ENCODE measurements at regions not wholly inside any gene's neighbourhood (a gene's known extent, or its start where the extent isn't known, plus 50 kb on each side); places are given as distances from the start of the nearest gene placed in this dataset.
A peak's percentile ranks its signal among the peaks of the same experiment; 100 is the strongest.

DNA sequence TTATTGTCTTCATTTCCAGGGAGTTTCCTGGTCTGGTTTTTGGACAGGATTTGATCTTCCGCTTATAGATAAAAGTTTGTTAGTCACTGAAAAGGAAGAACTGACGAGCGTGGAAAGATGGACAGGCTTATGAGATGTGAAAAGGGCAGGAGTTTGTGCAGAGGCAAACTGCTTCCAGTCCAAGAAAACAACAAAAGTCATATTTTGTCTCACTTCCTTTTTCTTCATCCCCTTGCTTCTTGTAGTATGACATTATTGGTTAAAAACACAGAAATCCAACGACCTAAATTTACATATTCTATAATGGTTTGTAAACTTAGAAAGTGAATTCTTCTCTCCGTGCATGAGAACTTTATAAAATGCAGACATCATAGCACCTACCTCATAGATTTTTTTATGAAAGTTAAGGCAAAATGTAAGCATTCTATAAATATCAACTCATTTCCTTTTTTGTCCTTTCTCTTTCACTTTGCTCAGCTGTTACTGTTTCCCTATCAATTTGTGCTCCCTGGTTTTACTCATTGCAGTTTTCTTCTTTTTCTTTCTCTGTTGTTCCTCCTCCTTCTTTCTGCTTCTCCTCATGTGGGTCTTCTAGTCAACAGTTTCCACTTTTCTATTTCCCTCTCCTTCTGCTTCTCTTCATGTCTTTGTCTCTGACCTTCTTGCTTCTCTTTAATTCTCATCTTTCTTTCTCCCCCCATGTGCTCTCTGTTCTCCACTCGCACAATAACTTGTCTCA lies 370.2 kb downstream of the ARL4A start:
- Mint-ChIP-seq H3K4me3 (ENCODE audit: low read depth) (peak overlapping the region; percentile 67), H3K4me1 (ENCODE audit: low read depth) (peaks cover 15% of the 10 kb centered on the region), H3K36me3 (ENCODE audit: low read depth) (peaks cover 2% of the 10 kb centered on the region), H3K9me3 (peaks cover 9% of the 10 kb centered on the region), H3K27me3 (ENCODE audit: low read depth) (peaks cover 2% of the 10 kb centered on the region), H3K27ac (peak overlapping the region; percentile 68)
- no peak for DNase-seq (ENCODE audit: low spot score)
- intact Hi-C loops (cut with micrococcal nuclease): no loop called here

DNA sequence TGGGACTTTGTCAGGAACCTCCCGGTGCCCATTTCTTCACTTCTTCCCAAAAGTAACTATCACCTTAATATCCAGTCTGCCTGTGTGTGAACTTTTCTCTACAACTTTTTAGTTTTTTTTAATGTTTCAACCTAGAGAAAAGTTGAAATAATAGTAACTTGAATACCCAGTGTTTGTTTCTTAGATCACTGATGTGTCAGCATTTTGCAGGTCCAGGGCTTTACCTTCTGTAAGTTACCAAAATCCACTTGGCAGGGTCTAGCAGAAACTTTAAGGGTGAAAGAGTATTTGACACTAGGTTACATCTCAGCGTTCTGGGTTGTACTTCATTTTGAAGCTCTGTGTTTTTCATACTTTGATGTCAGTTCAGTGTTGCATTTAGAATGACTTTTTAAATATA lies 372.7 kb downstream of the ARL4A start:
- H3K9me3 Mint-ChIP-seq: peaks cover 9% of the 10 kb centered on the region
- H3K27me3 Mint-ChIP-seq (ENCODE audit: low read depth): peaks cover 4% of the 10 kb centered on the region
- no peak overlapping the region for H3K27ac Mint-ChIP-seq
- intact Hi-C loops (cut with micrococcal nuclease): no loop called here
- H3K36me3 Mint-ChIP-seq (ENCODE audit: low read depth): peaks cover 2% of the 10 kb centered on the region
- DNase-seq (ENCODE audit: low spot score): no peak
- peaks cover 15% of the 10 kb centered on the region for H3K4me1 Mint-ChIP-seq (ENCODE audit: low read depth)
- no peak overlapping the region for H3K4me3 Mint-ChIP-seq (ENCODE audit: low read depth)

DNA sequence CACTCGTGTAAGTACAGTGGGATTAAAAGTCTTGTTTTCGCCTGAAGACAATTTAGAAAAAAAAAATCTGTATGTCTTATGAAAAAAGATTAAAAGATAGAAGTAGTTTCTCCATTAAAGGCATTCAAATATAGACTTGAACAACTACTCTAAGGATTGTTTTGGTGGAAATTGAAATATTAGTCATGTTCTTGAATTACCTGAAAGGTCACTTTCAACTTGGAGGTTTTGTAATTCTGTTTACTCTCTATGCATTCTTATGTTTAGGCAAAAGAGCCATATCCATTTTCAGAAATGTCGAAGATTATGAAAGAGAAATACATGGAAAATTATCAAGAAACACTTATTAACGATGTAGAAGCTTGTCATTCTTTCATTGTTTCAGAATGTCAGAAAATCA lies 373.7 kb downstream of the ARL4A start:
- peaks cover 9% of the 10 kb centered on the region for H3K9me3 Mint-ChIP-seq
- DNase-seq (ENCODE audit: low spot score): no peak
- no peak overlapping the region for H3K4me3 Mint-ChIP-seq (ENCODE audit: low read depth)
- H3K4me1 Mint-ChIP-seq (ENCODE audit: low read depth): peaks cover 14% of the 10 kb centered on the region
- no peak overlapping the region for H3K27ac Mint-ChIP-seq
- peaks cover 2% of the 10 kb centered on the region for H3K36me3 Mint-ChIP-seq (ENCODE audit: low read depth)
- intact Hi-C loops (cut with micrococcal nuclease): no loop called here
- peaks cover 4% of the 10 kb centered on the region for H3K27me3 Mint-ChIP-seq (ENCODE audit: low read depth)

DNA sequence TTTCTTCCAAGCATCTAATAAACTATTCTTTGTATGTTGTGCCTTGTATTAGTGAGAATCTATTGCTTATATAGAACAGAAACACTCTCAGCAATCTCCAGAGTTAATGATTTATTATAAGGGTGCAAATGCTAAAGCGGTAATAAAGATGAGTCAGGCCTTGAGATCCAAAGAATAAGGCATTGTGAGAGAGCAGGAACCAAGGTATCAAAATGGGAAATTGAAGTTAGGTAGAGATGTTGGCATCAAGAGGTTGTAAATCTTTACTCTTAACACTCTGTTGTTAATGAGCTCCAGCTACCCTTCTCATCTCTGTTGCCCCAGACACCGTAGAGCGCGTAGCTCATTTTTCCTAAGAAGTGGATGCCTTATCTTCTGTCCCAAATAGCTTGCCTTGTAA lies 375.2 kb downstream of the ARL4A start:
- Mint-ChIP-seq H3K9me3 (peaks cover 5% of the 10 kb centered on the region), H3K36me3 (ENCODE audit: low read depth) (no peaks in the 10 kb centered on the region), H3K4me3 (ENCODE audit: low read depth) (no peak overlapping the region), H3K27me3 (ENCODE audit: low read depth) (peaks cover 4% of the 10 kb centered on the region), H3K27ac (no peak overlapping the region), H3K4me1 (ENCODE audit: low read depth) (peaks cover 8% of the 10 kb centered on the region)
- no peak for DNase-seq (ENCODE audit: low spot score)
- intact Hi-C loops (cut with micrococcal nuclease): no loop called here

DNA sequence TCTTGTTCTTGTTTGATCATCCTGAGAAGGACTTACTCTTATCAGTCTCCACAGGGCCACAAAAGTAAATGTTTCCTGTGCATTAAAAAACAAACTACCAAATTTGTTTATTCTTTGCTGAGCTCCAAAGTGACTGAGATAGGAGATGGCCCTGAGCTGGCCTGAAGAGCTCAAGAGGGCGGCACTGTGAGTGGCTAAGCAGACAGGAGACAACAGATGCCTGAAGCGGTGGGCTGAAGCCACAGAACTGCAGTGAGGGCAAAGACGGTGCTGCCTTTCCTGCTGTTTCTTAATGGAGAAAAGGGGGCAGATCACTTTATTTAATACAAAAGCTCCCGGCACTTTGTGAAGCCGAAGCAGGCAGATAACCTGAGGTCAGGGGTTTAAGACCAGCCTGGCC lies 379.6 kb downstream of the ARL4A start:
- no peak overlapping the region for H3K4me3 Mint-ChIP-seq (ENCODE audit: low read depth)
- no peaks in the 10 kb centered on the region for H3K9me3 Mint-ChIP-seq
- no peaks in the 10 kb centered on the region for H3K4me1 Mint-ChIP-seq (ENCODE audit: low read depth)
- intact Hi-C loops (cut with micrococcal nuclease): no loop called here
- H3K27me3 Mint-ChIP-seq (ENCODE audit: low read depth): peaks cover 4% of the 10 kb centered on the region
- no peak overlapping the region for H3K27ac Mint-ChIP-seq
- no peak for DNase-seq (ENCODE audit: low spot score)
- H3K36me3 Mint-ChIP-seq (ENCODE audit: low read depth): no peaks in the 10 kb centered on the region

DNA sequence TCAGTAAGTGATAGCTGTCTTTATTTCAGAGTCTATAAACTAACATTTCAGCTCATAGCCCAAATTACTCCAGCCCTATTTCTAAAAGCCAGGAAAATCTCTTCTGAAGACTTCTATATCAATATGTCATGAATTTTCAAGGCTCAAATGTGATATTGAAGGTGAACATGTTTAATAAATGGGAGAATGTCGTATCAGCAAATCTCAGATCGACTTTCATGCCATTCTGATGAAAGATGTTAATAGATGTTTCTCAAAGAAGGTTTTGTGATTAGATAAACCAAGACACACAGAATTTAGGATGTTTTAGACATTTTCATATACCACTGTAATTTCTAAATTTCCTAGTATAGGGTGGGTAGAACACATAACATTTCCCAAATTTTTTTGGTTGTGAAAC lies 380.6 kb downstream of the ARL4A start:
- DNase-seq (ENCODE audit: low spot score): no peak
- H3K27me3 Mint-ChIP-seq (ENCODE audit: low read depth): peaks cover 4% of the 10 kb centered on the region
- H3K36me3 Mint-ChIP-seq (ENCODE audit: low read depth): no peaks in the 10 kb centered on the region
- intact Hi-C loops (cut with micrococcal nuclease): no loop called here
- no peak overlapping the region for H3K27ac Mint-ChIP-seq
- no peaks in the 10 kb centered on the region for H3K9me3 Mint-ChIP-seq
- H3K4me3 Mint-ChIP-seq (ENCODE audit: low read depth): no peak overlapping the region
- H3K4me1 Mint-ChIP-seq (ENCODE audit: low read depth): no peaks in the 10 kb centered on the region

DNA sequence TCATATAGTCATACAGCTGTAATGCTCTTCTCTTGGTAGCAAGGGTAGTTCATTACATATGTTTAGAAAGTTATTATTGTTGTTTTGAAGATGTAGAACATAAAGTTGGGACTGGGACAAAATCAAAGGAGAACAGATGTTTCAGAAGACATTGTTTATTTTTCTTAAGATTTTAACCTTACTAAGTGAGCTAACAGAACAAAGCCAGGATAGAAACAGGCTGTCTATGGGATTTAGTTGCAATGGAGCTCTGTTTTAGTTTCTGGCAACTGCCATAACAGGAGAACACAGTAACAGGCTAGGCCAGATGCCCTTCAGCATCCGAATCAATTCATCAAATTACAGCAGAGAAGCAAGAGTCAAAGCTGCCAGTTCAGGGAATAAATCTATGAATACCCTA lies 382.4 kb downstream of the ARL4A start:
- no peaks in the 10 kb centered on the region for H3K9me3 Mint-ChIP-seq
- intact Hi-C loops (cut with micrococcal nuclease): no loop called here
- no peaks in the 10 kb centered on the region for H3K4me1 Mint-ChIP-seq (ENCODE audit: low read depth)
- DNase-seq (ENCODE audit: low spot score): no peak
- no peak overlapping the region for H3K4me3 Mint-ChIP-seq (ENCODE audit: low read depth)
- H3K27me3 Mint-ChIP-seq (ENCODE audit: low read depth): no peaks in the 10 kb centered on the region
- H3K27ac Mint-ChIP-seq: no peak overlapping the region
- H3K36me3 Mint-ChIP-seq (ENCODE audit: low read depth): no peaks in the 10 kb centered on the region

DNA sequence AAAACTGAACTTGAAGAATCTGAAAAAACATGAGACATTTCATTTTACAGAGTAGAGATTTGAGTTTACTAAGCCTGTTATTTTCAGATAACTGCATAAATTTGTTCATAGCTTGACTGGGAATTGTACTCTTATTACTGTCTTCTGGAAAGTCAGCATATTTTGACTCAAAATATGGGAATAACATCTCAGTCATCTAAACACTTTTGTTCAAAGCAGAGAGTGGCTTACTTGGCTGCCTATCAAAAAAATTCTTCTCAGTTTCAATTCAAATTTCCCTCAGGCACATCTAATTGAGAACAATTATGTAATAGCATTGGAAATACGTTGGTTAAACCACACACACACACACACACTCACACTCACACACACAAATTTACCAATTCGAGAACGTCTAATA lies 384.6 kb downstream of the ARL4A start:
- Mint-ChIP-seq H3K27me3 (ENCODE audit: low read depth) (peaks cover 4% of the 10 kb centered on the region), H3K36me3 (ENCODE audit: low read depth) (no peaks in the 10 kb centered on the region), H3K4me3 (ENCODE audit: low read depth) (no peak overlapping the region)

DNA sequence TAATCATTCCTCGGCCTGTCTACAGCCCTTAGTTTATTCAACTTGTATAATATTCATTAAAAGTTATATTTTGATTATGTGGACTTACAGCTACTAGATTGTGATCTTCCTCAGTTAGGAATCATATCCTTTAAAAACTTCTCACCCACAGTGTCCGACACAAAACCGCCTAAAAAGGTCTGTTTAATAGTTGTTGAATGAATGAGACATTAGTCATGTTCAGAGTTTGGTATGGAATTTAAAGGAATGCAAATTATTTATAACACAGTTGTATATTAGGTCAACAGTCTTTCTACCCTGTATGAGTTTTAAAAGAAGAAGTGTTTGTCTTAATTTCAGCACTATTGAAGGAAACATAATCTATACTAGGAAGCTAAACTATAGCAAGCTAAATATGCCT lies 390.0 kb downstream of the ARL4A start:
- H3K9me3 Mint-ChIP-seq: no peaks in the 10 kb centered on the region

More for the DNA sequence above, 384.6 kb downstream of the ARL4A start:
- DNase-seq (ENCODE audit: low spot score): no peak
- intact Hi-C loops (cut with micrococcal nuclease): no loop called here
- Mint-ChIP-seq H3K27ac (no peak overlapping the region), H3K9me3 (no peaks in the 10 kb centered on the region), H3K4me1 (ENCODE audit: low read depth) (no peaks in the 10 kb centered on the region)

DNA sequence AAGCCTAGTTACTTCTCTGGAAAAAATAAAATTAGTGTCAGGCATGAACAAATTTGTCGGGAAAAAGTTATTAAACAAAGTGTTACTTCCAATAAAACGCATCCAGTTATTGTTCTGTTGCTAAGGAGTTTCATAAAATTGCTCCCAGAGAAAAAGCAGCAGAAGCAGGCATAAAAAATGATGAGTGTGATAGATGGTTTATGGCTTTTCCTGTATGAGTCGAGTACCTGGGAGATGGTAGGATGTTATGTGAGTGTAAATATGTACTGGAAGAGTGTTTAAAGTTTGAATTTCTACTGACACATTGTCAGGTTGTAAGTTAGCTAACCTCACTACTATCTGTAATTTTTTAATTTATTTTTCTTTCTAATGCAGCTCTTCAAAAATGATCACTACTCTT lies 390.7 kb downstream of the ARL4A start:
- H3K36me3 Mint-ChIP-seq (ENCODE audit: low read depth): no peaks in the 10 kb centered on the region
- H3K27me3 Mint-ChIP-seq (ENCODE audit: low read depth): peaks cover 4% of the 10 kb centered on the region
- no peak overlapping the region for H3K27ac Mint-ChIP-seq
- no peak for DNase-seq (ENCODE audit: low spot score)
- H3K4me1 Mint-ChIP-seq (ENCODE audit: low read depth): no peaks in the 10 kb centered on the region
- H3K9me3 Mint-ChIP-seq: no peaks in the 10 kb centered on the region
- no peak overlapping the region for H3K4me3 Mint-ChIP-seq (ENCODE audit: low read depth)
- intact Hi-C loops (cut with micrococcal nuclease): no loop called here

More for the DNA sequence above, 390.0 kb downstream of the ARL4A start:
- intact Hi-C loops (cut with micrococcal nuclease): no loop called here
- H3K27me3 Mint-ChIP-seq (ENCODE audit: low read depth): peaks cover 4% of the 10 kb centered on the region
- no peaks in the 10 kb centered on the region for H3K4me1 Mint-ChIP-seq (ENCODE audit: low read depth)
- no peaks in the 10 kb centered on the region for H3K36me3 Mint-ChIP-seq (ENCODE audit: low read depth)
- H3K27ac Mint-ChIP-seq: no peak overlapping the region
- no peak for DNase-seq (ENCODE audit: low spot score)
- H3K4me3 Mint-ChIP-seq (ENCODE audit: low read depth): no peak overlapping the region

DNA sequence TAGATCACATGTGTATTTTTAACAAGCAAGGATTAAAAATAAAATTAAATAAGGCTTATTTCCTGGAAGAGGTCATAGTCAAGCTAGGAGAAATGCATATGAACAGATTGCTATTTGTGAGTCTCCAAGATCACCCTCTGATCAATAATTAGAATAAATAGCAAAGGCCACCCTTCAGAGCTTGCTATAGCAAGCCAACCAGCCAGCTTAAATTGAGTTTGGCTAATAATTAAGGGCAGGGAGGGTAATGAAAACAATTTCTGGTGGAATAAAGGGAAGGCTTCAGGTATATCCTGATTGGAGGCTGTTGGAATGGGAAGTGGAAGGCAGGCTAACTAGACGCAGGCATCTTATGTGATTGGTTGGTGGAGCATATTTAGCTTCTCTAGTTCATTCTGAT lies 403.5 kb downstream of the ARL4A start:
- no peaks in the 10 kb centered on the region for H3K9me3 Mint-ChIP-seq
- no peak overlapping the region for H3K4me3 Mint-ChIP-seq (ENCODE audit: low read depth)
- H3K27me3 Mint-ChIP-seq (ENCODE audit: low read depth): no peaks in the 10 kb centered on the region
- H3K36me3 Mint-ChIP-seq (ENCODE audit: low read depth): no peaks in the 10 kb centered on the region
- intact Hi-C loops (cut with micrococcal nuclease): loop anchor here (10.0 kb wide), 1 partner anchor 406 kb away; the partner anchor contains the start of gene ARL4A
- DNase-seq (ENCODE audit: low spot score): no peak
- no peak overlapping the region for H3K27ac Mint-ChIP-seq
- no peaks in the 10 kb centered on the region for H3K4me1 Mint-ChIP-seq (ENCODE audit: low read depth)

DNA sequence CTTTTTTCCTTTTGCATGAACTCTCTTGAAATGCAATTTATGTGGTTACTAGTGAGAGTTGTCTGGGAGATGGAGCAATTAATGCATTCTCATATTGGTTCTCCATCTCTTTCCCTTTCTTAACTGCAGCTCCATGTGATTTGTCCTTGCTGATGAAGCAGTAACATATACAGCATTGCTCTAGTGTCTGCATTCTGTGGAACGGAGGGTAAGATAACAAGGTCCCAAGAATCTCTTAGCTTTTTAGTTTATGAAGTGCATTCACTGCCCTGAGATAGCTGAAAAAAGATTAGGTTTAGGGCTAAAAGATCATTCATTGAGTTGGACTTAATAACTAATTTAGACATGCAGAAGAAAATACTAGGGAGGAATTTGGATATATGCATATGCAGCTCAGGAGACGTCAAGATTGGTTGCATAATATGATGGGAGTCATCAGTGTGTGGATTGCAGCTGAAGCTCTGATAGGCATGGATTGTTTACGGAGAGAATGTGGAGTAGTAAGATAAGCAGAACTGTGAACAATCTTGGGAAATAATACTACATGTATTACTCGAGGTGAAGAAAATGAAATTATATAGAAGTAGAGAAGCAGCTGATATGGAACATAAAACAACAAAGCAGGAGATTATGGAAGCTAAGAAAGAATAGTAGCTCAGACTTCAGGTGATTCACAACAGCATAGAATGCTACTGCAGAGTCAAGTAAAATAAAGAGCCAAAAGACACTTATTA lies 404.7 kb downstream of the ARL4A start:
- Mint-ChIP-seq H3K9me3 (no peaks in the 10 kb centered on the region), H3K4me3 (ENCODE audit: low read depth) (no peak overlapping the region), H3K4me1 (ENCODE audit: low read depth) (no peaks in the 10 kb centered on the region), H3K36me3 (ENCODE audit: low read depth) (no peaks in the 10 kb centered on the region), H3K27ac (no peak overlapping the region), H3K27me3 (ENCODE audit: low read depth) (no peaks in the 10 kb centered on the region)
- DNase-seq (ENCODE audit: low spot score): no peak
- intact Hi-C loops (cut with micrococcal nuclease): loop anchor here (10.0 kb wide), 1 partner anchor 407 kb away; the partner anchor contains the start of gene ARL4A

DNA sequence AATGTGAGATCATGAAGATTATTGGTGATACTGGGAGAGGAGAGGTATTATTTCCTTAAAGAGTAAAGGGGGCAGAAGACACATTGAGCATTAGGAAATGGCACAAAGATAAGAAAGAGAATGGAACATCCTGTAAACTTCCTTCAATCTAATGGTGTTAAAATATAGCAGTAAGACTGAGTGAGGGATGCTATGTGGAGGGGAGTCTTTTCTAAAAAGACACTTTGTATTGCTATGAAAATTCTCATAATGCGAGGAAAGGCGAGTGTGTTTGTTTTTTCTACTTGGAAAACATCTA lies 405.2 kb downstream of the ARL4A start:
- Mint-ChIP-seq H3K27ac (no peak overlapping the region), H3K27me3 (ENCODE audit: low read depth) (no peaks in the 10 kb centered on the region), H3K9me3 (no peaks in the 10 kb centered on the region), H3K36me3 (ENCODE audit: low read depth) (no peaks in the 10 kb centered on the region), H3K4me1 (ENCODE audit: low read depth) (no peaks in the 10 kb centered on the region), H3K4me3 (ENCODE audit: low read depth) (no peak overlapping the region)
- DNase-seq (ENCODE audit: low spot score): no peak
- intact Hi-C loops (cut with micrococcal nuclease): loop anchor here (10.0 kb wide), 1 partner anchor 408 kb away; the partner anchor contains the start of gene ARL4A

Measured in activated T-helper 2 cell treated with anti-CD3 and anti-CD28 coated beads, Interferon-gamma antibody, Interleukin-2, Interleukin-4, amounts not matched to agents 10 μg/mL and 5 μg/mL and 100 μg/mL, durations not matched to agents 14 hours and 24 hours and 36 hours (primary cell).